HG02885 (cell line): ENCODE measurements at regions not wholly inside any gene's neighbourhood (a gene's known extent, or its start where the extent isn't known, plus 50 kb on each side); places are given as distances from the start of the nearest gene placed in this dataset.
"Not testable (repeated sequence)": the region's sequence is repeated elsewhere in the genome, so short reads cannot be mapped to it uniquely, and the experiment has no call there.

Source experiments
- ATAC-seq: cut with Tn5 transposase; IDR thresholded peaks from one replicate; pipeline ENCODE4 v1.9.1; 2021; ENCODE audit warnings: mild to moderate bottlenecking; ENCODE audit not compliant: unreplicated experiment, poor library complexity

GRCh38 chr10:64846700-64847099 is 1325.5 kb downstream of the REEP3 start:
- no peak for ATAC-seq

GRCh38 chr10:64855941-64856340 is 1334.7 kb downstream of the REEP3 start:
- ATAC-seq = no peak

- no peak for ATAC-seq
Measured at GRCh38 chr10:64859911-64860310, 1338.7 kb downstream of the REEP3 start.

GRCh38 chr10:64863836-64864235 is 1342.6 kb downstream of the REEP3 start:
- ATAC-seq = no peak

GRCh38 chr10:64867501-64867962 is 1346.3 kb downstream of the REEP3 start:
- ATAC-seq = no peak

GRCh38 chr10:64873088-64873487 is 1351.9 kb downstream of the REEP3 start:
- no peak for ATAC-seq

GRCh38 chr10:64873959-64874358 is 1352.8 kb downstream of the REEP3 start:
- no peak for ATAC-seq

DNA sequence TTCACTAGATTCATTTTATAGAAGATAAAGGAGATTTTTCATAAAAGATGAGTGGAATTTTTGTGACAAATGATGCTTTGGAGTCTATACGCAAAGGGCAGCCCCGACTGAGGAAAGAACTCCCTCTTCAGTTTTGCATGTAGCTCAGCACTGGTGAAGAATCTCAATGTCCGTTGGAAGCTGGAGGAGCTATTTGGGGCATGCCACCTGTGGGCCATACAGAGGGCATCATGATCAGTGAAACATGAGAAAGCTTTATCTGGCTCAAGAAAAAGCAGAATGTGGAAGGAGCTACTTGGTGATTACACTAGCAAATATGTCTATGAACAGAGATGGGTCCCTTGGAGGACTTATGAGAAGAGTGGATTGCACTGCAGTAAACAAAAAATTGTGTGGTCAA is 1359.3 kb downstream of the REEP3 start:
- ATAC-seq = no peak

GRCh38 chr10:64881257-64881656 is 1360.1 kb downstream of the REEP3 start:
- ATAC-seq = no peak

GRCh38 chr10:64896582-64896981 is 1375.4 kb downstream of the REEP3 start:
- ATAC-seq = no peak

- not testable (repeated sequence) for ATAC-seq
Measured at GRCh38 chr10:64906311-64906710, 1385.1 kb downstream of the REEP3 start.

- ATAC-seq = not testable (repeated sequence)
Measured at GRCh38 chr10:64924306-64924705, 1403.1 kb downstream of the REEP3 start.

- no peak for ATAC-seq
Measured at GRCh38 chr10:64952042-64952441, 1430.8 kb downstream of the REEP3 start.

DNA sequence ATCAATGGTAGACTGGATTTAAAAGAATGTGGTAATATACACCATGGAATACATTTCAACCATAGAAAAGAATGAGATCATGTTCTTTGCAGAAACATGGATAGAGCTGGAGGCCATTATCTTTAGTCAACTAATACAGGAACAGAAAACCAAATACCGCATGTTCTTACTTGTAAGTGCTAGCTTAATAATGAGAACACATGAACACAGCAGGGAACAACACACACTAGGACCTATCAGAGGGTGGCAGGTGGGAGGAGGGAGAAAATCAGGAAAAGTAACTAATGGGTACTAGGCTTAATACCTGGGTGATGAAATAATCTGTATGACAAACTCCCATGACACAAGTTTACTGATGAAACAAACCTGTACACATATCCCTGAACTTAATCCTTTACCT is 1435.2 kb downstream of the REEP3 start:
- ATAC-seq = no peak

- ATAC-seq = no peak
Measured at GRCh38 chr10:64959116-64959515, 1437.9 kb downstream of the REEP3 start.

GRCh38 chr10:64959883-64960282 is 1438.7 kb downstream of the REEP3 start:
- ATAC-seq = no peak

GRCh38 chr10:64973391-64973790 is 1452.2 kb downstream of the REEP3 start:
- ATAC-seq = no peak

DNA sequence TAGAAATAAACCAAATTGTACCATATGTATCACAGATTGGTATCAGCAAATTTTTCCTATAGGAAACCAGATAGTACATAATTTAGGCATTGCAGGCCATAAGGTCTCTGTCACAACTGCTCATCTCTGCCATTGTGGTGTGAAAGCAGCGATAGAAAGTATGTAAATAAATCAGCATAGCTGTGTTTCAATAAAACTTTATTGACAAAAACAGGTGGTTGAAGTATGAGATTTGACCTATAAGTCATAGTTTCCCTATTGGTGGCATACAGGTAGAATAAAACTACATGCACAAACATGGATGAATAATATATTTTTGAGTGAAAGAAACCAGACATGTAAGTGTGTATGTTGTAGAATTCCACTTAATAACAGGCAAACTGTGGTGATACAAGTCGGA is 1454.9 kb downstream of the REEP3 start:
- ATAC-seq = no peak

GRCh38 chr10:64977915-64978314 is 1456.7 kb downstream of the REEP3 start:
- no peak for ATAC-seq

- no peak for ATAC-seq
Measured at GRCh38 chr10:64996886-64997285, 1475.7 kb downstream of the REEP3 start.

DNA sequence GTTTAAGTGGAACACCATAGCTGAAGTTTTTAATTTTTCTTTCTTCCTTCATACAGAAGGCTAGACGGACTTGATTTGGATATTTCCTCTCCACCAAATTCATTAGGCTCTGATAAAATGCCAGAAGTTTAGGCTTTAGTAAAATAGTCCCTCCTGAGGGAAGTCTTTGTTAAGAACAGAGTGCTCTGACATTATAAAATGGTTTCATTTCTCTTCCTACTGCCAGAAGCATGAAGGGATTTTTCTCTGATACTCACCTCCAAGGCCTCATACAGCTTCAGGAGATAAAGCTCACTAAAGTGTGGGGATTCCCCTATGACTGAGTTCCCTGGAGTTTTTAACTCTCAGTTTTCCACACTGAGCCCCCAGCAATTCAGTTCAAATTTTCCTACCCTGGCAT is 1489.6 kb downstream of the REEP3 start:
- no peak for ATAC-seq

GRCh38 chr10:65017523-65017922 is 1496.3 kb downstream of the REEP3 start:
- no peak for ATAC-seq

- ATAC-seq = no peak
Measured at GRCh38 chr10:65024886-65025285, 1503.7 kb downstream of the REEP3 start.
